ENCODE measurements at regions not wholly inside any gene's neighbourhood (a gene's known extent, or its start where the extent isn't known, plus 50 kb on each side); places are given as distances from the start of the nearest gene placed in this dataset.

DNA sequence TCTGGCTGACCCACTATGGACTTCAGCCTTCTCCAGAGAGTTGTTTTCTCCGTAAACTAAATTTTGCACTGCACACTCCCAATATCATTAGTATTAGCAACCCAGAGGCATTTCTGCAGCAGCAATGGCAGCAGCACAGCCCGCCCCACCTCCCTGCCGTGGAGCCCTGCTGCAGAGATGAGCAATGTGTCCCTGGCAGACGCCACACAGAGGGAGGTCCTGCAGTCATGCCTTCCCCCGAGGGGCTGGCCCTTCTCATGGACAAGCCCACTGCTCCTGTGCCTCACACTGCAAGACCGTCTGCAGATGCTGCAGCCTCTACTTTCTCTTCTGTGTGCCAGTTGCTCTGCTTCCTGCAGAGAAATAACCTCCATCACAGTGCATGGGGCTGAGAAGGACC, 393.4 kb upstream of the MKI67 start:
- TF ChIP-seq, protein P1, sequence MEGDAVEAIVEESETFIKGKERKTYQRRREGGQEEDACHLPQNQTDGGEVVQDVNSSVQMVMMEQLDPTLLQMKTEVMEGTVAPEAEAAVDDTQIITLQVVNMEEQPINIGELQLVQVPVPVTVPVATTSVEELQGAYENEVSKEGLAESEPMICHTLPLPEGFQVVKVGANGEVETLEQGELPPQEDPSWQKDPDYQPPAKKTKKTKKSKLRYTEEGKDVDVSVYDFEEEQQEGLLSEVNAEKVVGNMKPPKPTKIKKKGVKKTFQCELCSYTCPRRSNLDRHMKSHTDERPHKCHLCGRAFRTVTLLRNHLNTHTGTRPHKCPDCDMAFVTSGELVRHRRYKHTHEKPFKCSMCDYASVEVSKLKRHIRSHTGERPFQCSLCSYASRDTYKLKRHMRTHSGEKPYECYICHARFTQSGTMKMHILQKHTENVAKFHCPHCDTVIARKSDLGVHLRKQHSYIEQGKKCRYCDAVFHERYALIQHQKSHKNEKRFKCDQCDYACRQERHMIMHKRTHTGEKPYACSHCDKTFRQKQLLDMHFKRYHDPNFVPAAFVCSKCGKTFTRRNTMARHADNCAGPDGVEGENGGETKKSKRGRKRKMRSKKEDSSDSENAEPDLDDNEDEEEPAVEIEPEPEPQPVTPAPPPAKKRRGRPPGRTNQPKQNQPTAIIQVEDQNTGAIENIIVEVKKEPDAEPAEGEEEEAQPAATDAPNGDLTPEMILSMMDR (IDR thresholded peaks at IDR 0.05; ENCODE audit: low read depth, low read length) = no peak
- no peak for TF ChIP-seq EZH2phosphoT487 (IDR thresholded peaks at IDR 0.05; ENCODE audit: low read depth)
- Histone ChIP-seq H3K36me3 (replicated peaks; ENCODE audit: low read depth, low read length) (no peaks in the 10 kb centered on the region), H3K27me3 (ENCODE audit: low read depth, low read length) (no peaks in the 10 kb centered on the region), H3K27ac (ENCODE audit: low read length) (no peak overlapping the region), H3K4me3 (ENCODE audit: low read length) (no peak overlapping the region), H3K4me1 (ENCODE audit: low read length) (no peaks in the 10 kb centered on the region), H3K9me3 (ENCODE audit: insufficient read depth, low read length) (no peaks in the 10 kb centered on the region), H3K9ac (ENCODE audit: low read length) (no peak overlapping the region), H2AFZ (ENCODE audit: low read depth, low read length) (no peak overlapping the region), H3K4me2 (ENCODE audit: low read length) (no peak overlapping the region), H3K79me2 (ENCODE audit: low read length) (no peaks in the 10 kb centered on the region), H4K20me1 (ENCODE audit: insufficient read depth, low read length) (no peaks in the 10 kb centered on the region)

DNA sequence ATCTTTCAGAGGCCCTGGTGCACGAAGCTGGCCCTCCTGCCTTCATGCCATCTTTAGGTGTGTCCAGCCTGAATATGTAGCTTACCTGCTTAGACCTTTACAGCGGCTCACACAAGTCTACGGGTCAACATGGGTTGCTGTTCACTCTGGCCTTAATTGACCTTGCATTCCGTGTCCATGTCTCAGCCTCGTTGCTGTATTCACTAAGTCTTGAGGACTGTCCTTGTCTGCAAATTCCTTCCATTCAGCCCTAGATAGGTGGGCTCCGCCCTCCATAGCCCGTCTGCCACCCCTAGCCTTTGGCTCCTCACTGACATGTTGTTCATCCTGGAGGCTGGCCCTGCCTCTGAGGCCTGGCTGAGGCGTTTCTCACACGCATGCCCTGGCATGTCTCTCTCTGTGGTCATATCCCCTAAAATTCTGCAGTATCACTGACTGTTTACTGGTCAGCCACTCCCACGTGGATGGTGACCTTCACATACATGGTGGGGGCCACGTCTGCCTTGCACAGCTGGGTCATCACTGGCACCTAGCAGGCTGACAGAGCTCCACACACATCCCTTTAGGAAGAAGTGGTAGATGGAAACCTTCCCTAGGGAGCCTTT, 394.1 kb upstream of the MKI67 start:
- Histone ChIP-seq H3K4me2 (ENCODE audit: low read length) (no peak overlapping the region), H3K36me3 (replicated peaks; ENCODE audit: low read depth, low read length) (no peaks in the 10 kb centered on the region), H3K79me2 (ENCODE audit: low read length) (no peaks in the 10 kb centered on the region), H3K27ac (ENCODE audit: low read length) (no peak overlapping the region), H3K9ac (ENCODE audit: low read length) (no peak overlapping the region), H4K20me1 (ENCODE audit: insufficient read depth, low read length) (no peaks in the 10 kb centered on the region), H3K27me3 (ENCODE audit: low read depth, low read length) (no peaks in the 10 kb centered on the region), H3K9me3 (ENCODE audit: insufficient read depth, low read length) (no peaks in the 10 kb centered on the region), H2AFZ (ENCODE audit: low read depth, low read length) (no peak overlapping the region), H3K4me1 (ENCODE audit: low read length) (no peaks in the 10 kb centered on the region), H3K4me3 (ENCODE audit: low read length) (no peak overlapping the region)
- TF ChIP-seq EZH2phosphoT487 (IDR thresholded peaks at IDR 0.05; ENCODE audit: low read depth) = no peak
- TF ChIP-seq, protein P1 (IDR thresholded peaks at IDR 0.05; ENCODE audit: low read depth, low read length) = no peak

DNA sequence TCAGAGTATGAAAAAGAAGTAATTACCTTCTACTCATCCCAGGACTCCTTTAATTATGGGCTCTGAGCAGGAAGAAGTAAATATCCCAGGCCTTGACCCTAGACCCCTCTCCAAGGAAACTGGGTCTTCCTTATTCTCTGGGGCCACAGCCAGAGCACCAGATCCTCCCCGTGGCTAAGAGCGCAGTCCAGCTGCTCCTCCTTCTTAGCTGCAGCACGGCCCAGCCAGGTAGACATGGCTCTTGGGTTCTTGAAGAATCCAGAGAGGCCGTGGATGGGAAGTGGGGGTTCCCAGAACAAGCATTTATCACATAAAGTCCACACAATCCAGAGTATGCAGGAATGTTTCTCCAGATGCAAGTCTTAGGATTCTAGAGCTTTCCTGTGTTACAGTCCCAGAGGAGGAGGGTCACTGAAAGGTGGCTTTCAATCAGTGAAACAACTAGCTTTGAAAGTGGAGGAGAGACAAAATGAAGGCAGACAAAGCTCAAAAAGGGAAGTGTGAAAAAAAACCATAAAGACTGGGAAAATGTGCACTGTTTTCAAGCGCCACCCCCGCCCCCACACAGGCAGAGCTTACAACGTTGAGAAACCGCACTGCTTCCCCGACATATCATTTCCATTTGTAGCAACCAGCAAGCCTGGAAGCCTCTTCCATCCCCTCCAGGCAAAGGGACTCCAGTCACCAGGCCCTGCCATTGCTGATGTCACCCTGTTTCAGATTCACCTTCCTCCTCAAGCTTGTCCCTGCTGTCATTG, 396.5 kb upstream of the MKI67 start:
- Histone ChIP-seq H3K27ac (ENCODE audit: low read length) (no peak overlapping the region), H3K4me1 (ENCODE audit: low read length) (no peaks in the 10 kb centered on the region), H2AFZ (ENCODE audit: low read depth, low read length) (no peak overlapping the region), H3K36me3 (replicated peaks; ENCODE audit: low read depth, low read length) (no peaks in the 10 kb centered on the region), H3K4me3 (ENCODE audit: low read length) (no peak overlapping the region), H3K9me3 (ENCODE audit: insufficient read depth, low read length) (no peaks in the 10 kb centered on the region), H3K27me3 (ENCODE audit: low read depth, low read length) (no peaks in the 10 kb centered on the region), H3K79me2 (ENCODE audit: low read length) (no peaks in the 10 kb centered on the region), H3K4me2 (ENCODE audit: low read length) (no peak overlapping the region), H4K20me1 (ENCODE audit: insufficient read depth, low read length) (no peaks in the 10 kb centered on the region), H3K9ac (ENCODE audit: low read length) (no peak overlapping the region)
- TF ChIP-seq, protein P1 (IDR thresholded peaks at IDR 0.05; ENCODE audit: low read depth, low read length) = no peak
- no peak for TF ChIP-seq EZH2phosphoT487 (IDR thresholded peaks at IDR 0.05; ENCODE audit: low read depth)

DNA sequence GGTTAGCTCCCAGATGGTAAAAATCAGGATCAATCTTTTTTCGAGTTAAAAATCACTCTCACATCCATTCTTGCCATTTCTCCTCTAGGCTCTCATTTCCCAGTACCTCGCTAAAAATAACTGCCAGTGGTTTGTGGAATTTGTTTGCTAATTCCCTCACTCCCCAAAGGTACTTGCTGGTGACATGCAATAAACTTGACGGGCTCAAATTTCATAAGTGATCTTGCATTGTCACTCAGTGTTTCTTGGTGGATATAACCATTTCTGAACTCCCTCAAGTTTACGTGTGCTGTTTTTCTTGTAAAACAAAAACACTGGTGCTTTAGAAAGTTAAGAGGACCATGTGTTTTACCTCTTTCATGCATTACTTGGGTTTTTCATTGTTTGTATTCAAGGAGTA, 399.2 kb upstream of the MKI67 start:
- no peaks in the 10 kb centered on the region for H3K4me1 ChIP-seq (ENCODE audit: low read length)
- no peaks in the 10 kb centered on the region for H3K36me3 ChIP-seq (replicated peaks; ENCODE audit: low read depth, low read length)
- no peaks in the 10 kb centered on the region for H3K79me2 ChIP-seq (ENCODE audit: low read length)
- H3K9me3 ChIP-seq (ENCODE audit: insufficient read depth, low read length) = no peaks in the 10 kb centered on the region
- H3K4me2 ChIP-seq (ENCODE audit: low read length) = no peak overlapping the region
- H3K27ac ChIP-seq (ENCODE audit: low read length) = no peak overlapping the region
- H3K9ac ChIP-seq (ENCODE audit: low read length) = no peak overlapping the region
- no peak overlapping the region for H2AFZ ChIP-seq (ENCODE audit: low read depth, low read length)
- no peak overlapping the region for H3K4me3 ChIP-seq (ENCODE audit: low read length)
- H3K27me3 ChIP-seq (ENCODE audit: low read depth, low read length) = no peaks in the 10 kb centered on the region
- no peaks in the 10 kb centered on the region for H4K20me1 ChIP-seq (ENCODE audit: insufficient read depth, low read length)
- TF ChIP-seq, protein P1 (IDR thresholded peaks at IDR 0.05; ENCODE audit: low read depth, low read length) = no peak
- no peak for TF ChIP-seq EZH2phosphoT487 (IDR thresholded peaks at IDR 0.05; ENCODE audit: low read depth)

Measured in OCI-LY3 (cell line).